ENCODE measurements at regions not wholly inside any gene's neighbourhood (a gene's known extent, or its start where the extent isn't known, plus 50 kb on each side); places are given as distances from the start of the nearest gene placed in this dataset.

DNA sequence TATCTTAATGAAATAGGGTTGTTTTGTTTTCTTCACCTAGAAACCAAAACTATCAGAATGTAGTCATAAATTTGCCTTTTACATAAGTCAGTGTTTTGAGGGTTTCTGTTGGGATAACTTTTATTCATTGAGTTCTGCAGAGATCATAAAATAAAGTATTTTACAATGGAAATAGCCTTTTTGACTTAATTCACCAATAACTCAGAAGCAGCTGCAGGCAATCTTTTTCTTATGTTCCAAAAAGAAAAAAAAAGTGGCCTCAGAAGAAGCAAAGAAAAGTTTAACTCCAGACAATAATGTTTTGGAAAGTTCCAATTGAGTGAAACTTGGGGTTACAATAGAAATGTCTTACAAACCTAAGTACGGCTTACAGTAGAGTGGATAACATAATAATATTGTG lies 491.7 kb upstream of the NRP1 start:
- no peak overlapping the region for H3K4me3 Mint-ChIP-seq
- no peaks in the 10 kb centered on the region for H3K36me3 Mint-ChIP-seq (ENCODE audit: low read depth)
- no peaks in the 10 kb centered on the region for H3K4me1 Mint-ChIP-seq
- ATAC-seq (replicated peaks), result no peak
- peaks cover 6% of the 10 kb centered on the region for H3K9me3 Mint-ChIP-seq
- H3K27ac Mint-ChIP-seq, result no peak overlapping the region
- peaks cover 7% of the 10 kb centered on the region for H3K27me3 Mint-ChIP-seq

DNA sequence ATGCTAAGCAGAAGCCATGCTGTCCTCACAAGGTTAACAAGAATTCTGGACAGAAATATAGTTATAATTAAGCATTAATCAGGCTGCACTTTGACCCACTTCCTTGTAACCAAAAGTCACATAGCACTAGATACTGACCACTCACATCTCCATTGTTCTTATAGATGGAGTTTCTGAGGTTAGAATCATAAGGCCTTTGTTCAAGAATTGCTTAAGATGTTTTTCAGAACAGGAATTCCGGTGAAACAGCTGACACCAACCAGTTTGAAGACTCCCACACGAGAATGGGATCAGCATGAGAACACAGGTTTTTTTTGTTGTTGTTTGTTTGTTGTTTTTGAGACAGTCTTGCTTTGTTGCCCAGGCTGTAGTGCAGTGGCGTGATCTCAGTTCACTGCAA lies 488.3 kb upstream of the NRP1 start:
- H3K4me3 Mint-ChIP-seq, result no peak overlapping the region
- H3K36me3 Mint-ChIP-seq (ENCODE audit: low read depth), result no peaks in the 10 kb centered on the region
- no peak overlapping the region for H3K27ac Mint-ChIP-seq
- no peaks in the 10 kb centered on the region for H3K4me1 Mint-ChIP-seq
- H3K27me3 Mint-ChIP-seq, result no peaks in the 10 kb centered on the region
- ATAC-seq (replicated peaks), result no peak
- H3K9me3 Mint-ChIP-seq, result no peaks in the 10 kb centered on the region

DNA sequence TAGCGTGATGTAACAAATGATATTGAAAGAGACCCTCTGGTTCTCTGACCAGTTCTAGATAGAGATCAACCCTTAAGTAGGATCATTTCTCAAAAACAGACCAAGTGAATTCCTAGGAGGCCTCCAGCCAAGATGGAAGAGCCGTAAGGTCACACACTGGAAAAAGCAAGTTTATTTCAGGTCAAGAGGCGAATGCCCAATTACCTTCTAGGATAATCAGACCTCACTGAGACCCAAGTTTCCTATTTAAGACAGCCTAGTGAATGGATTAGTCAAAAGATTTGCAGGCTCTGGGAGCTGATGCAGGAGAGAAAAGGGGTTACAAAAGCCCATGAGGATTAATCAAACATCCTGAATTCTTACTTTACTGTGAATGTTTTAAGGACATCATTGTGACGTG lies 486.1 kb upstream of the NRP1 start:
- H3K36me3 Mint-ChIP-seq (ENCODE audit: low read depth), result no peaks in the 10 kb centered on the region
- no peaks in the 10 kb centered on the region for H3K9me3 Mint-ChIP-seq
- H3K27ac Mint-ChIP-seq, result no peak overlapping the region
- H3K4me1 Mint-ChIP-seq, result no peaks in the 10 kb centered on the region
- no peaks in the 10 kb centered on the region for H3K27me3 Mint-ChIP-seq
- ATAC-seq (replicated peaks), result no peak
- H3K4me3 Mint-ChIP-seq, result no peak overlapping the region

DNA sequence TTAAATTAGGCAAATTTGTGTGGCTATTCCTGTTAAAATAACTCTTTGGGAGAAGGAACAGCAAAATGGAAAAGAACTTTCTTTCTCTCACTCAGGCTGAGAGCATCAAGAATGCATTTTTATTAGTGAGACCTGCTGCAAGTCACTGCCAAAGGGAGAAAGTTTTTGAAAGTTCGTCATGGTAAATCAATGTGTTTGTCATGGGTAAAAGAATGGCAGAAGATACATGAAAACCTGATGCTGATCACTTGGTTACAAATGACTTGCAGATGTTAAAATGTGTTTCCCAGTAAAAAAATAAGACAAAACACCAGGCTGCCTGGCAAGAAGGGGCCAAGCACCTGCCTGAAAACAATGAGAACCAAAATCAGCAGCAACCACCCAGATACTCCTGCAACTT lies 484.7 kb upstream of the NRP1 start:
- Mint-ChIP-seq H3K4me3 (no peak overlapping the region), H3K4me1 (no peaks in the 10 kb centered on the region), H3K36me3 (ENCODE audit: low read depth) (no peaks in the 10 kb centered on the region), H3K27me3 (no peaks in the 10 kb centered on the region), H3K27ac (no peak overlapping the region), H3K9me3 (peaks cover 3% of the 10 kb centered on the region)
- ATAC-seq (replicated peaks), result no peak

DNA sequence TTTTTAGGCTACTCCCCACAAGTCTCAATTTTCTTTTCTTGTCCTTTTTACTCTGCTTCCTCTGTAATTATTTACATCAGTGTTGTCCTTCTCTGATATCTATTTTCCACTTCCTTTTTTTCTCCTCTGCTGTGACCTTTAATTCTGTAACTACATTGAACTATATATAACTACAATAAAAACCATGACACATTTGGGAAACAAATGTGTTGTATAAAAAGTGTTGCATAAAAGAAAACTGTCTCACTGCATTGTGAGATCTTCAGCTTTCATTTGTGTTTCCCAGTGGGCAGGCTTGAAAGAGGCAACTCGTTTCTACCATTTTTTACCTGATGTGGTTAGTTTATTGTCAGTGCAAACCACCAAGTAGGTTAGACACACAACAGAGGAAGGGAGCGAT lies 483.9 kb upstream of the NRP1 start:
- Mint-ChIP-seq H3K27ac (no peak overlapping the region), H3K27me3 (no peaks in the 10 kb centered on the region), H3K4me1 (no peaks in the 10 kb centered on the region), H3K9me3 (peaks cover 3% of the 10 kb centered on the region), H3K36me3 (ENCODE audit: low read depth) (no peaks in the 10 kb centered on the region), H3K4me3 (no peak overlapping the region)
- no peak for ATAC-seq (replicated peaks)

DNA sequence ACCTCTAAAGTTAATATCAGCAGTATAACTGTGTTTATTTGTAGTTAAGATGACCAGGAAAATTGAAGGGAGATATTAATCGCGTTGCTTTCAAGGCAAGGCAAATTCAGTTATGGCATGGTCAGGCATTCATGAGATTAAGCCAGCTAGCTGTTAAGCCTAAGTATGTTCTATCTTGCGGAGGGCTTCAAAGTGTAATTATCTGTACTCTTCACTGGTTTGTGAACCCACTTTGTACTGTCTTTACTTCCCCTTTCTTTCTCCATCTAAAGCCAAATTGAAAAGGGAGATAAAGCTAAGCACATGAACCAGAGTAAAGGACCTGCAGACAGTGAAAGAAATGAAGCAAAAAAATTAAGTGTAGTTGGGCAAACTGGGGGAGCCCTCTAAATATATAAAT lies 483.1 kb upstream of the NRP1 start:
- no peaks in the 10 kb centered on the region for H3K36me3 Mint-ChIP-seq (ENCODE audit: low read depth)
- H3K27me3 Mint-ChIP-seq, result no peaks in the 10 kb centered on the region
- H3K4me3 Mint-ChIP-seq, result no peak overlapping the region
- no peaks in the 10 kb centered on the region for H3K4me1 Mint-ChIP-seq
- H3K27ac Mint-ChIP-seq, result no peak overlapping the region
- no peak for ATAC-seq (replicated peaks)
- peaks cover 3% of the 10 kb centered on the region for H3K9me3 Mint-ChIP-seq

DNA sequence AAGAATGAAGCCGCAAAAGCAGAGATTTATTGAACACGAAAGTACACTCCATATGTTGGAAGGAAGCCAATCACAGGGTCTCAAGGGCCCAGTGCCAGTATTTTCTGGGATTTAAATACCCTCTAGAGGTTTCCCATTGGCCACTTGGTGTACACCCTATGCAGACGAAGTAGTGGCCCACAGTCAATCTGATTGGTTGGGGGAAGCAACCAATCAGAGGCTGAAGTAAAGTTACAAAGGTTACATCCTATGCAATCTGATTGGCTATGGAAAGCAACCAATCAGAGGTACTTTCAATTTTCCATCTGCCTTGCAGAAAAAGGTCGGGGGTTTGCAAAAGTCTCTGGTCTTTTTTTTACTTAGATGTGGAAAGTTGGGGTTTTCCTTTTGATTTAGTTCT lies 481.3 kb upstream of the NRP1 start:
- H3K4me1 Mint-ChIP-seq, result no peaks in the 10 kb centered on the region
- H3K36me3 Mint-ChIP-seq (ENCODE audit: low read depth), result no peaks in the 10 kb centered on the region
- no peaks in the 10 kb centered on the region for H3K27me3 Mint-ChIP-seq
- ATAC-seq (replicated peaks), result no peak
- peaks cover 3% of the 10 kb centered on the region for H3K9me3 Mint-ChIP-seq
- no peak overlapping the region for H3K27ac Mint-ChIP-seq
- H3K4me3 Mint-ChIP-seq, result no peak overlapping the region

DNA sequence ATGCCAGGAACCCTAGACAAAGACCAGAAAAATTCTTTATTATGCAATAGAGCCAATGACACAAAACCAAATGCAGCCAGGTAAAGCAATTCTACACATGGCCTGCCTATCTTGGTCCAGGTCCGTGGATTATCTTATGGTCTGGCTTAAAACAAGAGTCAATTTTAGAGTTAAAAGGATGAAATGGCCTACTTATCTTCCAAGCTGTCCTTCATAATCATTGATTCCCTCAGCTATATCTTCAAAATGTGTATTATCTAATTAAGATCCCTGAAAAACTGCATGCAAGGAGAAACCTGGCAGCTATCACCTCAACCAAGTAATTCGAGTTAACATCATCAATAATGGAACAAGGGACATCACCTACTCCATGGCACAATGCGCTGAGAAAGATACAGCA lies 479.4 kb upstream of the NRP1 start:
- H3K4me3 Mint-ChIP-seq, result no peak overlapping the region
- peaks cover 3% of the 10 kb centered on the region for H3K9me3 Mint-ChIP-seq
- no peaks in the 10 kb centered on the region for H3K27me3 Mint-ChIP-seq
- H3K36me3 Mint-ChIP-seq (ENCODE audit: low read depth), result no peaks in the 10 kb centered on the region
- no peaks in the 10 kb centered on the region for H3K4me1 Mint-ChIP-seq
- no peak for ATAC-seq (replicated peaks)
- no peak overlapping the region for H3K27ac Mint-ChIP-seq

DNA sequence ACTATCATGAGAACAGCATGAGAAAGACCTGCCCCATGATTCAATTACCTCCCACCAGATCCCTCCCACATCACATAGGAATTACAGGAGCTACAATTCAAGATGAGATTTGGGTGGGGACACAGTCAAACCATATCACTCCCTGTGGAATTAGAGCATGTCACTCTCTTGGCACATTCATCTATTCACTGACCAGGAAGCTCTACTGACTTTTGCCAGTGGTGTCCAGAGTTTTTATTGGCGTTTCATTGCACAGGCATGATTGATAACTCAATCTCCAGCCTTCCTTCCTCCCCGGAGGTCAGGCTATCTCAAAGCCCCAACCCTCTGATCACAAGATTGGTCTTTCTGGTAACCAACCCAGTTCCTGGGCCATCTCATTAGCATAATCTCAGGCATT lies 478.9 kb upstream of the NRP1 start:
- Mint-ChIP-seq H3K9me3 (peaks cover 3% of the 10 kb centered on the region), H3K36me3 (ENCODE audit: low read depth) (no peaks in the 10 kb centered on the region), H3K4me3 (no peak overlapping the region), H3K27ac (no peak overlapping the region), H3K4me1 (no peaks in the 10 kb centered on the region), H3K27me3 (no peaks in the 10 kb centered on the region)
- ATAC-seq (replicated peaks), result no peak

DNA sequence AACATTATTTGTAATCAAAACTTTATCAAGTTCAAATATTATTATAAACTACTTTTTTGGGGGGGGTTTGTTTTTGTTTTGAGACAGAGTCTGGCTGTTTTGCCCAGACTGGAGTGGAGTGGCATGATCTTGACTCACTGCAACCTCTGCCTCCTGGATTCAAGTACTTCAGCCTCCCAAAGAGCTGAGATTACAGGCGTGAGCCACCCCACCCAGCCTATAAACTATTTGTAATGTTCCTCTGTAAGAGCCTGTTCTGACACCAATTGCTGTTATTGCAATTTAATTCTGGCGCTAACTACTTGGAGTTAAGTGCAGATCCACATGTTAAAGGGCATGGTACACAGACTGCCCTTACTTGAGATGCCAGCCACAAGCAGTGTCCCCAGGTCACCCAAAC lies 478.1 kb upstream of the NRP1 start:
- Mint-ChIP-seq H3K4me1 (no peaks in the 10 kb centered on the region), H3K27me3 (peaks cover 4% of the 10 kb centered on the region), H3K9me3 (peaks cover 3% of the 10 kb centered on the region), H3K36me3 (ENCODE audit: low read depth) (no peaks in the 10 kb centered on the region), H3K27ac (no peak overlapping the region), H3K4me3 (no peak overlapping the region)
- ATAC-seq (replicated peaks), result no peak

DNA sequence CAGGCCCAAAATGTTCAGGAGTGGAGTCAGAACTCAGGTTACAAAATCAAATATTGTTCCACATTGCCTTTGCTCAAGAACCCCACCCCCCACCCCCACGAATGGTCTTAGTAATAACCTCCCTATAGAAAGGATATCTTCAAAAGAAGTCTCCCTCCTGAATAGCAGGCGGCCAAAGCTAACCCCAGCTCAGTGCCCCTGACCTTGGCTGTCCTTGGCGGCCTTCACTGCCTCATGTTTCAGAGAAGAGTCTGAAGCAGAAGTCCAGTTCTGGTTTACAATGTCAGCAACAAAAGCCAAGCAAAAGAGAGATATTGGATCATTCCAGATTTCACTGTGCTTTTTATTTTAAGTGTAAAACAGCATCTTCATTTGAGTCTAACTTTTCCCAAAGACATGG lies 476.5 kb upstream of the NRP1 start:
- no peak for ATAC-seq (replicated peaks)
- Mint-ChIP-seq H3K4me3 (no peak overlapping the region), H3K4me1 (no peaks in the 10 kb centered on the region), H3K36me3 (ENCODE audit: low read depth) (no peaks in the 10 kb centered on the region), H3K27me3 (peaks cover 4% of the 10 kb centered on the region), H3K9me3 (peaks cover 3% of the 10 kb centered on the region), H3K27ac (no peak overlapping the region)

DNA sequence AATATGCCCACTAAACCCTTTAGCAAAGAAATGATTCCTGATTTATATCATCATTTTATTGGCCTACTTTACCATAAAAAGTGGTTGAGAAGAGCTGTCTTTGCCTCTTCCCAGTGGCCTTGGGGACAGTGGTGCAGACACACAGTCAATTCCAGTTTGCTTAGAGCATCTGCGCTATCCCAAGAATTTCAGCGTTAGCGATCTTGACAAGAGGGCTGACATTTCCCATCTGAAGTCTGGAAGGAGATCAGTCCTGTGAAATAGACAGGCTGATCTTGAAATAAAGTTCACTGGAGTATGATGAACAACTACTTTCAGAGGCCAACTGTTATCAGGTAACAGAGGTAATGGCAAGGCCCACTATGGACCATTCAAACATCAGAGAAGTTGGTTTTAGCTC lies 475.3 kb upstream of the NRP1 start:
- no peaks in the 10 kb centered on the region for H3K36me3 Mint-ChIP-seq (ENCODE audit: low read depth)
- ATAC-seq (replicated peaks), result no peak
- no peaks in the 10 kb centered on the region for H3K4me1 Mint-ChIP-seq
- peaks cover 4% of the 10 kb centered on the region for H3K27me3 Mint-ChIP-seq
- H3K9me3 Mint-ChIP-seq, result no peaks in the 10 kb centered on the region
- no peak overlapping the region for H3K27ac Mint-ChIP-seq
- no peak overlapping the region for H3K4me3 Mint-ChIP-seq

DNA sequence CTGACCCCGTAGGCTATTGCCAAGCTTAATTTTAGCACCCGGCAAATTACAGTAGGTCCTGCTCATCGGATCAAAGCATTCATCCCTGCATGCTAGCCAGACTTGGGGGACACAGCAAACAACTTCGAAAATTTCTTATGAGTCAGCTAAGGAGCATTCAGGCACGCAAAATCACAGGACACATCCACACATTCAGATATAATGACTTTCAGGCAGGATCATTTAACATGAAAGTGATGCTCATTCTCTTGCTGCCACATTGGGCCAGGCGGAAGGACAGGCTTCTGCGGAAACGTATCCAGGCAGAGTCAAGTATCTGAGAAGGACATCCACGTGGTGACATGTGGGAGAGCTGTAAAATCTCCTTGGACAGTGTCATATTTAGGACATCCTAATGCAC lies 474.0 kb upstream of the NRP1 start:
- peaks cover 4% of the 10 kb centered on the region for H3K27me3 Mint-ChIP-seq
- H3K9me3 Mint-ChIP-seq, result no peaks in the 10 kb centered on the region

DNA sequence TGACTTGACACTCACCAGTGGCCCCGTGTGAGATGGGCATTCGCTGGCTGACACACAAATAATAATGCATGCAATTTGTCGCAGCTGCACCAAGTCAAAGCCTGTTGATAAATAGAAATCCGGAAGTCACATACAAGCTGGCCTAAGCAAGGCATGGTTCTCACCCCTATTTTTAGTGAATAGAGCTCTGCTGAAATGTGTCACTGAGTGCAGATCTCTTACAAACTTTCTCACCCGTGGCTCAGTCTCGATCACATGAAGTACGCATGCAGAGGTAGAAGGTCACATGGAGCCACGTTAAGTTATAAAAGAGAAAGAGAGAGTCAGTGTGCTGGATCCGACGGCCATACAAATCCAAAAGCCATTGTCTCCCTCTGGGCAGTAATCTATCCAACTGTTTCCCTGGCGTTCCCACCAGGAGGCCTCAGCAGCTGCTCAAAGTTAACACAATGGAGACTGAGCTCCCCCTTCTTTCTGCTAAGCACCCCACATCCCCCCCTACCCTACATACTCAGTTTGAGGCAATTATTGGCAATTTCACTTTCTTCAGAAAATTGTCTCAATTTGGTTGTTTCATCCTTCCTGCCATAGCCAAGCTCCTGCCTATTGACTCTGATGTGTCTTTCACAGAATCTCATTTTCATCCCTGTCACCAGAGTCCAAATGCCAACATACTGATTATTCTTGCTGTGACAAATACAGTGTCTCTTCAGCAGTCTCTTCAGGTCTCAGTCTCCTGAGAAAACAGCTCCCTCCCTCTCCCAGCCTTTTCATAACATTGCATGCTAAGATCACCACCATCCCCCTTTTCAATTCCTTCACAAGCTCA lies 473.3 kb upstream of the NRP1 start:
- Mint-ChIP-seq H3K4me3 (no peak overlapping the region), H3K36me3 (ENCODE audit: low read depth) (no peaks in the 10 kb centered on the region), H3K9me3 (no peaks in the 10 kb centered on the region), H3K27me3 (peaks cover 4% of the 10 kb centered on the region), H3K27ac (no peak overlapping the region), H3K4me1 (no peaks in the 10 kb centered on the region)
- ATAC-seq (replicated peaks), result no peak

More for the DNA sequence above, 474.0 kb upstream of the NRP1 start:
- H3K36me3 Mint-ChIP-seq (ENCODE audit: low read depth), result no peaks in the 10 kb centered on the region
- ATAC-seq (replicated peaks), result no peak
- H3K4me3 Mint-ChIP-seq, result no peak overlapping the region
- H3K27ac Mint-ChIP-seq, result no peak overlapping the region
- H3K4me1 Mint-ChIP-seq, result no peaks in the 10 kb centered on the region

DNA sequence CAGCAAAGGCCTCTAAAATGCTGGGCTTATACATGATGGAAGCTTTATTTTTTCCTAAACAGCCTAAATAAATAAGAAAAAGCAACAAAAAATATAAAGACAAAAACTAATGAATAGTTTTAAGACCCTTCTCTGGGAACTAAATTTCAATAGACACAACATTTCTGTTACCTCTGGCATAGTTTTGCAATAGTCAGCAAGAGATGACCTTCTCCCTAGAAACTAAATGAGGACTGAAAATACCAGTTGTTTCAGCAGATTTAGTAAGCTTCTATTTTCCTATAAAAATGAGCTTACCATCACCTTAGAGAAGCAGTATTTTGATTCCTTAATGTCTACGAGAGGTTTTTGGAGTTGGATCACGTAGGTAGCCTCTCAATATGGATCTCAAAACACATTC lies 471.4 kb upstream of the NRP1 start:
- ATAC-seq (replicated peaks), result no peak
- H3K9me3 Mint-ChIP-seq, result no peaks in the 10 kb centered on the region
- H3K4me1 Mint-ChIP-seq, result no peaks in the 10 kb centered on the region
- H3K27me3 Mint-ChIP-seq, result peaks cover 4% of the 10 kb centered on the region
- H3K27ac Mint-ChIP-seq, result no peak overlapping the region
- H3K4me3 Mint-ChIP-seq, result no peak overlapping the region
- H3K36me3 Mint-ChIP-seq (ENCODE audit: low read depth), result no peaks in the 10 kb centered on the region

DNA sequence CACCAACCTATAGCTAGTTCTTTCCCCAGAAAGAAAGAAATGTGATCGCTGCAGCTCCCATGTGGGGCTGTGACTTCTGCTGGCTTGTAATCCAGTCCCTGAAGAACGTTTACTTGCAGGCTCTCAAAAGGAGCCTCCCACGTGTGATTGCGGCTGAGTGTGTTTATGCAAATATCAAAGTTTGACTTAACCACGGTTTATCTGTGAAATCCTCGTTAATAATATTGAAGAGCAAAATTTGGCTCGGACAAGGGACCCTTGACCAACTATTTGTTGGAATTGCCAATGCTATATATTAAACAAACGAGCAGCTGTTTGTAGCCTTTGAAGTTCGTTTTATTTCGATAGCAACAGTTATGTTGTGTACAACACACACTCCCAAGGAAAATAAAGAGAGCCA lies 470.1 kb upstream of the NRP1 start:
- H3K36me3 Mint-ChIP-seq (ENCODE audit: low read depth), result no peaks in the 10 kb centered on the region
- H3K9me3 Mint-ChIP-seq, result no peaks in the 10 kb centered on the region
- H3K4me1 Mint-ChIP-seq, result no peaks in the 10 kb centered on the region
- H3K27me3 Mint-ChIP-seq, result peaks cover 8% of the 10 kb centered on the region
- no peak overlapping the region for H3K27ac Mint-ChIP-seq
- no peak for ATAC-seq (replicated peaks)
- H3K4me3 Mint-ChIP-seq, result no peak overlapping the region
